Peyer's patch (tissue), 4 donors: ENCODE measurements at regions not wholly inside any gene's neighbourhood (a gene's known extent, or its start where the extent isn't known, plus 50 kb on each side); places are given as distances from the start of the nearest gene placed in this dataset.

Experiments
- DNase-seq, 3 donors: peaks; one replicate each; pipeline ENCODE4 v3.0.0-alpha.2; 2017 to 2019
- H3K27ac ChIP-seq, 4 donors: fragments of 200-600 bp; sonication (generic); one replicate each; pipeline ENCODE4 v1.5.1; 2016 to 2019
- H3K27me3 ChIP-seq, 2 donors: fragments of 200-600 bp; sonication (generic); one replicate each; pipeline ENCODE4 v1.5.1; 2019
- H3K36me3 ChIP-seq, 3 donors: fragments of 200-600 bp; sonication (generic); one replicate each; pipeline ENCODE4 v1.5.1; 2016 to 2019
- H3K4me1 ChIP-seq, 4 donors: fragments of 200-600 bp; sonication (generic); one replicate each; pipeline ENCODE4 v1.5.1; 2016 to 2019
- H3K4me3 ChIP-seq, 4 donors: fragments of 200-600 bp; sonication (generic); 1 replicate in 3 of 4; 2 replicates in 1 of 4; pipeline ENCODE4 v1.5.1; 2016 to 2019; ENCODE audit warnings: mild to moderate bottlenecking in 1 of 4
- H3K9me3 ChIP-seq, 4 donors: fragments of 200-600 bp; sonication (generic); one replicate each; pipeline ENCODE4 v1.5.1; 2016 to 2019; ENCODE audit warnings: mild to moderate bottlenecking in 1 of 4
- POLR2A ChIP-seq, 2 donors: fragments of 450-650 bp; IDR thresholded peaks; one replicate each; pipeline ENCODE4 v1.5.1; 2017; ENCODE audit warnings: antibody characterized with exemption in 2 of 2, mild to moderate bottlenecking in 2 of 2, moderate library complexity in 2 of 2
- TF ChIP-seq, protein P1 (sequence below), 6 experiments: fragments of 450-650 bp in 4 of 6; fragments of 200-600 bp in 2 of 6; sonication (generic) in 1 of 6; IDR thresholded peaks; one replicate each; pipeline ENCODE4 v1.5.1; 2017 to 2019; ENCODE audit warnings: antibody characterized with exemption in 6 of 6, mild to moderate bottlenecking in 3 of 6, moderate library complexity in 1 of 6

DNA sequence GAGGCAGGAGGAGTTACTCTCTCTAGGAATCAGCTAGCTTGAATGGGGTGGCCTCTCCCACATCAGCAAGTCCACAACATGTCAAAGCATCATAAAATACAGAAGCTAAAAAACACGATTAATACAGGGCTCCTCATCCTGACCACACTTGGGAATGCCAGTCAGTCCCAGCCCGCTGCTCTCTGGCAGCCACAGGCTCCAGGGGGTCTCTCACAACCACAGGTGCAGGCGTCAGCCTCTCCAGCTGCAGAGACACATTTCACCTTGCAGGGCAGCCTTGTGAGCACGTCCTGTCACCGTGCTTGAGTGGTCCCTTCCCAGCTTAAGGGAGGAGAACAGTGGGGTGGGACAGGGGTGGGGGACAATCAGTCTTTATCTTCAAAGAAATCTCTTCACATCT, 137.4 kb upstream of the SH3BP4 start:
- DNase-seq = no peak
- H3K27me3 ChIP-seq = no peaks in the 10 kb centered on the region
- no peaks in the 10 kb centered on the region for H3K9me3 ChIP-seq
- no peaks in the 10 kb centered on the region for H3K36me3 ChIP-seq
- H3K4me3 ChIP-seq = no peak overlapping the region
- H3K27ac ChIP-seq = no peak overlapping the region
- H3K4me1 ChIP-seq = no peaks in the 10 kb centered on the region
- no peak for TF ChIP-seq POLR2A (IDR thresholded peaks at IDR 0.05)
- TF ChIP-seq, protein P1, sequence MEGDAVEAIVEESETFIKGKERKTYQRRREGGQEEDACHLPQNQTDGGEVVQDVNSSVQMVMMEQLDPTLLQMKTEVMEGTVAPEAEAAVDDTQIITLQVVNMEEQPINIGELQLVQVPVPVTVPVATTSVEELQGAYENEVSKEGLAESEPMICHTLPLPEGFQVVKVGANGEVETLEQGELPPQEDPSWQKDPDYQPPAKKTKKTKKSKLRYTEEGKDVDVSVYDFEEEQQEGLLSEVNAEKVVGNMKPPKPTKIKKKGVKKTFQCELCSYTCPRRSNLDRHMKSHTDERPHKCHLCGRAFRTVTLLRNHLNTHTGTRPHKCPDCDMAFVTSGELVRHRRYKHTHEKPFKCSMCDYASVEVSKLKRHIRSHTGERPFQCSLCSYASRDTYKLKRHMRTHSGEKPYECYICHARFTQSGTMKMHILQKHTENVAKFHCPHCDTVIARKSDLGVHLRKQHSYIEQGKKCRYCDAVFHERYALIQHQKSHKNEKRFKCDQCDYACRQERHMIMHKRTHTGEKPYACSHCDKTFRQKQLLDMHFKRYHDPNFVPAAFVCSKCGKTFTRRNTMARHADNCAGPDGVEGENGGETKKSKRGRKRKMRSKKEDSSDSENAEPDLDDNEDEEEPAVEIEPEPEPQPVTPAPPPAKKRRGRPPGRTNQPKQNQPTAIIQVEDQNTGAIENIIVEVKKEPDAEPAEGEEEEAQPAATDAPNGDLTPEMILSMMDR (IDR thresholded peaks at IDR 0.05) = no peak

DNA sequence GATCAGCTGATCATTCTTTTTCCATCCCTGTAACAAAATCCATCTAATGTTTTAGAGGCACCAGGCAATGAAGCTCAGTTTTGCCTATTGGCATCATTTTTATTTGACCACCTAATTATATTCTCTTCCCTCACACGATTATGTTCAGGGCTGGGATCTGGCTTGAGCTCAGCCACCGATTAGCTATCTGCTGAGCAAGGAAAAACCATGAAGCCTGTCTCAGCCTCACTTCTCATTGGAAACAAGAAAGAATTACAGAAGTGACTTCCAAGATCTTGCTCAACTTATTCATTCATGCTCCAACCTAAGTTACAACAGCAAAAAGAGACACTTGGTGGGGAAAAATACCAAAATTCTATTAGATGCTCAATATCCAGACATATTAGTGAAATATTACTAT, 139.0 kb upstream of the SH3BP4 start:
- no peaks in the 10 kb centered on the region for H3K36me3 ChIP-seq
- no peak for TF ChIP-seq POLR2A (IDR thresholded peaks at IDR 0.05)
- TF ChIP-seq, protein P1 (IDR thresholded peaks at IDR 0.05) = no peak
- no peaks in the 10 kb centered on the region for H3K27me3 ChIP-seq
- H3K4me3 ChIP-seq = no peak overlapping the region
- no peak for DNase-seq
- no peaks in the 10 kb centered on the region for H3K9me3 ChIP-seq
- no peak overlapping the region for H3K27ac ChIP-seq
- no peaks in the 10 kb centered on the region for H3K4me1 ChIP-seq

DNA sequence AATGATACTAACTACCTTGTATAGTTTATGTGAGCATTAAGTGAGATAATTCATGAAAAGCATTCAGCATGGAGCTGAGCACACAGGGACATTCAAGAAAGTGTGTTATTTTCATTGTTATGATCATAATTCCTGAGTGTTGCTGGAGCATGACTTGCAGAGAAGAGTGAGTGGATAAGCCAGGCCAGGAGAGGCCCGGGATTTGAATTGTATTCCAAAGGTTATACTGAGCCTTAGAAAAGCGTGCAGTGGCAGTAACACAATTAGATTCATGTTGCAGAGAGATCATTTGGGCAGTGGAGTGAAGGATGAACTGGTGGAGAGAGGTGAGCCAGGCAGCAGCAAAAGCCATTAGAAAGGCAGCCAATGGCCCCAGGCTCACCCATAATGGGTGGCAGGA, 142.9 kb upstream of the SH3BP4 start:
- TF ChIP-seq, protein P1 (IDR thresholded peaks at IDR 0.05) = no peak
- TF ChIP-seq POLR2A (IDR thresholded peaks at IDR 0.05) = no peak
- no peaks in the 10 kb centered on the region for H3K9me3 ChIP-seq
- DNase-seq = no peak

DNA sequence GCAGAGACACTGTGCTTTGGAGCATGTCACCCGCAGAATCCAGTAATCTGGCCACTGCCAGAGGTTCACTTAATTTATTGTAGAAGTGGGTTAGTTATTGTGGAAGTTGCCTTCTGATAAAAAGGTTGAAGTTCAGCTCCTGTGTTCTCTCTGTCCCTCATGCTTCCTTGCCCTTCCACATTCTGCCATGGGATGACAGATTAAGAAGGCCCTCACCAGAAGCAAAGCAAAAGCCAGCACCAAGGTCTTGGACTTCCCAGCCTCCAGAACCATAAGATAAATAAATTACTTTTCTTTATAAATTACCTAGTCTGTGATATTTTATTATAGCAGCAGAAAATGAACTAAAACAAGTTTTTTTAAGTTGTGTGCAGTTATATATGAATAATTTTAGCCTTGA, 145.0 kb upstream of the SH3BP4 start:
- no peaks in the 10 kb centered on the region for H3K27me3 ChIP-seq
- no peaks in the 10 kb centered on the region for H3K4me1 ChIP-seq
- H3K4me3 ChIP-seq = no peak overlapping the region
- no peaks in the 10 kb centered on the region for H3K36me3 ChIP-seq
- no peak for TF ChIP-seq POLR2A (IDR thresholded peaks at IDR 0.05)
- TF ChIP-seq, protein P1 (IDR thresholded peaks at IDR 0.05) = no peak
- DNase-seq = no peak
- no peak overlapping the region for H3K27ac ChIP-seq
- no peaks in the 10 kb centered on the region for H3K9me3 ChIP-seq

More for the DNA sequence above, 142.9 kb upstream of the SH3BP4 start:
- H3K27ac ChIP-seq = no peak overlapping the region
- no peaks in the 10 kb centered on the region for H3K4me1 ChIP-seq
- no peaks in the 10 kb centered on the region for H3K36me3 ChIP-seq
- no peak overlapping the region for H3K4me3 ChIP-seq
- no peaks in the 10 kb centered on the region for H3K27me3 ChIP-seq

DNA sequence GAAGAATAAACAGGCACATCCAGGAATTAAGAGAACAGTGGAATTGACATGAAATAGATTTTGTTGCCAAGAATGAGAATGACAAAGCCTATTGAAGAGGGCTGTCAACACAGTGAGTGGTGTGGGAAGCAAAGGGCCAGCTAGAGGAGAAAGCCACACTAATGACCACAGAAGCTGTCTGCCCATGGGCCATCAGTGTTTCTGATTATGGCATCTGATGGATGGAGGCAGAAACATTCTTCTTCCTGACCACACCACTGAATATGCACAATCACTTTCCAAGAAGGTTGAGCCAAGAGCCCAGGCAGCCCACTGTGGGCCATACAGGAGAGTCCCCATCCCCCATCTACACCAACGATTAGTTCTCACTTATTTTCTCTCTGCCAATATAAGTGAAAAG, 146.0 kb upstream of the SH3BP4 start:
- no peak for DNase-seq
- no peaks in the 10 kb centered on the region for H3K4me1 ChIP-seq
- H3K9me3 ChIP-seq = no peaks in the 10 kb centered on the region
- TF ChIP-seq POLR2A (IDR thresholded peaks at IDR 0.05) = no peak
- TF ChIP-seq, protein P1 (IDR thresholded peaks at IDR 0.05) = no peak
- no peaks in the 10 kb centered on the region for H3K27me3 ChIP-seq
- no peak overlapping the region for H3K27ac ChIP-seq
- H3K36me3 ChIP-seq = no peaks in the 10 kb centered on the region
- no peak overlapping the region for H3K4me3 ChIP-seq

DNA sequence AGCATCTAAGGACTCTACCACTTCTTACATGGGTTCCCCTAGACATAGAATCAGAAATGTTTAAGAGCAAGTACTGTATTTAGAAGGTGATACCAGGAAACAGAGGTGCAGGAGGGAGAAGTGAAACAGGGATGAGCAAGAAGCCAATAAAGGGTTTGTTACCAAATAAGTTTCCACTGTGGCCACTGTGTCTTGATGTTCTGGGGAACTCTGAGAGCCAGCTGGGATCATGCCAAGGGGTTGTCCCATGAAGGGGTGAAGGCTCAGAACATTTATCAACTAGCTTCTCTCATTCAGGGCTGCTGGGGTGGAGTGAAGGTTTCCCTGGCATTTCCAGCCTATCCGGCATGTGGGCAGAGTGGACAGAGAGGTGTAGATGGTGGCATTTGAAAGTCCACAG, 147.1 kb upstream of the SH3BP4 start:
- H3K36me3 ChIP-seq = no peaks in the 10 kb centered on the region
- no peaks in the 10 kb centered on the region for H3K4me1 ChIP-seq
- no peak overlapping the region for H3K27ac ChIP-seq
- H3K9me3 ChIP-seq = no peaks in the 10 kb centered on the region
- no peak for DNase-seq
- no peaks in the 10 kb centered on the region for H3K27me3 ChIP-seq
- TF ChIP-seq, protein P1 (IDR thresholded peaks at IDR 0.05) = no peak
- no peak for TF ChIP-seq POLR2A (IDR thresholded peaks at IDR 0.05)
- no peak overlapping the region for H3K4me3 ChIP-seq
